NCI-H748 treated with DMSO at 0.1 percent for 48 hours (cell line): ENCODE measurements at regions not wholly inside any gene's neighbourhood (a gene's known extent, or its start where the extent isn't known, plus 50 kb on each side); places are given as distances from the start of the nearest gene placed in this dataset.

Experiments
- DNase-seq: peaks from one replicate; lab custom pipeline; 2025; lab: John Stamatoyannopoulos, UW

DNA sequence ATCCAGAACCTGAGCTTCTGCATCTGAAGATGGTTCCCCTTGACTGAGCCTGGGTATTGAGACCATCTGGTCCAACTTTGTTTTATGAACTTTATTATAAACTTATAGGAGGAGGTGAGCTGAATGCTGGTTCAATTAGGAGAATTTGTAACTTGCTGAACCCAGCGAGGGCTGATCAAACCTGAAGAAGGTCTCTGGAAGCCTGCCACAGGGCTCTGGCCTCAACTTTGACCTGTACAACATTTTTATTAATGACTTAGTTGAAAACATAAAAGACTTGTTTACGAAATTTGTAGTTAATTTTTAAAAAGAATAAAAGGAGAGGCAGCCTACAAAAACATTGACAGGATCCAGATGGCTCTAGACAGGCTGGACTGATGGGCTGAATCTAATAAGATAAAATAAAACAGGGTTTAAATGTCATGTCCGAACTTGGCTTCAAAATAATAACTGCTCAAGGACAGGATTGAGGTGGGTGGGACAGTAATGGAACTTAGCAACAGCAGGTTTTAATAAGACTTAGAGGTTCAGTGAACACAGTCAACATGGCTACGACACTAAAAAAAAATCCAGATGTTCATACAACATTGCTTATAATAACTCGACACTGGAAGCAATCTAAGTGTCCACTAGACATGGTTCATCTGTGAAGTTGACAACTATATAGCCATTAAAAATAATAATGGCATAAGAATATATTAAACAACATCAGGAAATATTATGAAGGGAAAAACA lies 53.4 kb upstream of the GJB5 start:
- DNase-seq = no peak
